Urothelium cell line (cell line): ENCODE measurements at regions not wholly inside any gene's neighbourhood (a gene's known extent, or its start where the extent isn't known, plus 50 kb on each side); places are given as distances from the start of the nearest gene placed in this dataset.
A peak's percentile ranks its signal among the peaks of the same experiment; 100 is the strongest.
"Not testable (repeated sequence)": the region's sequence is repeated elsewhere in the genome, so short reads cannot be mapped to it uniquely, and the experiment has no call there.

Source experiments
- DNase-seq: peaks from one replicate; pipeline ENCODE4 v3.0.0; 2011; ENCODE audit warnings: low spot score, mixed read lengths
- FAIRE-seq: peaks from 2 replicates; lab custom pipeline; 2011; peaks lifted over from hg19 to GRCh38; lab: Jason Lieb, UNC

DNA sequence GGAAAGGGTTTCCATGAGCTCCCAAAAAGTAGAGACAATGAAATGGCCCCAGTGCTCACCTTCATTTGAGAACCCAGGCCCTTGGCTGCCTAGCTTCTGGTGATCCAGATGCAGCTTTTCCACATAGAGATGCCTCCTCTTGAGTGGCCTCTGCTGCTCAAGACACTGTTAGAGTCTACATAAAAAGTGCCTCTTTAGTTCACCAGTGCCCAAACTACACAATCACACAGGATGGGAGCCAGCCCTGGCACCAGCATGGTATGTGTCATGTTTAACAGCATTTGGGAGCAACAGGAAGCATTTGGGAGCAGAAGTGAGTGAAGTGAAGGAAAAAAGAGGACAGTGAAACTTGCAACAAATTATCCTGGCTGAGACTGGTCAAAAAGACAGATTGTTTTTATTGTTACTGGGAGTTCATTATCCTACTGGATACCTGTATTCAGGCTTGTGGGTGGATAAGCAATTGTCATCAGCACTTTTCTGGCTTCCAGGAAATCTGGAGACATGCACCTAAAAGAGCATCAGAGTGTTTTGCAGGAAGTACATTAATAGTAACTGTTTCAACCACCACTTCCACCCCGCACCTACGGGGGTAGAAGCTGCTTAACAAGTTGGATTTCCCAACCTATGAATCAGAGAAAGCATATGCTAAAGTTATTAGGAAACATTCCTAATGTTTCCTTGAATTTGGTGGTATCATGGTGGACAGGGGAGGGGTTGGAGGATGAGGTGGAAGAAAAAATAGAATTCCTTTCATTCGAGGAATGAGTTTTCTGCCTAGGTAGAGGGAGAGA is 416.2 kb downstream of the IGSF11 start:
- no peak for DNase-seq
- FAIRE-seq = no peak

DNA sequence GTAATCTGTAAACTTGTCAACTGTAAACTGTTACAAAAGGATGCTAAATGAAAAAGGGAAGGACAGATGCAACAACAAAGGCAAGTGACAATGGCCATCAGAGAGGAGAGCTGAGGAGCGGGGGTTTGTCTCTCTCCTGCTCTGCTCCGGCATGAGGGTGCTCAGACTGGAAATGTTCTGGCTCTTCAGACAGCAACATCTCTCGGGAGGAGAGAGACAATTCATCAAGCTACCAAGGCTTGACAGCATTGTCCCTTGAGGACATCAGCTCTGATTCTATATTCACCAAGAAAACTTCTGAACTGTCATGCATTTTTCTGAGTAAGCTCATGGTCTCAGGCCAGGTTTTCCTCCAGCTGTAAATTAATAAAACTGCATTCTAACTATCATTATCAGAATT is 408.2 kb downstream of the IGSF11 start:
- FAIRE-seq = no peak

DNA sequence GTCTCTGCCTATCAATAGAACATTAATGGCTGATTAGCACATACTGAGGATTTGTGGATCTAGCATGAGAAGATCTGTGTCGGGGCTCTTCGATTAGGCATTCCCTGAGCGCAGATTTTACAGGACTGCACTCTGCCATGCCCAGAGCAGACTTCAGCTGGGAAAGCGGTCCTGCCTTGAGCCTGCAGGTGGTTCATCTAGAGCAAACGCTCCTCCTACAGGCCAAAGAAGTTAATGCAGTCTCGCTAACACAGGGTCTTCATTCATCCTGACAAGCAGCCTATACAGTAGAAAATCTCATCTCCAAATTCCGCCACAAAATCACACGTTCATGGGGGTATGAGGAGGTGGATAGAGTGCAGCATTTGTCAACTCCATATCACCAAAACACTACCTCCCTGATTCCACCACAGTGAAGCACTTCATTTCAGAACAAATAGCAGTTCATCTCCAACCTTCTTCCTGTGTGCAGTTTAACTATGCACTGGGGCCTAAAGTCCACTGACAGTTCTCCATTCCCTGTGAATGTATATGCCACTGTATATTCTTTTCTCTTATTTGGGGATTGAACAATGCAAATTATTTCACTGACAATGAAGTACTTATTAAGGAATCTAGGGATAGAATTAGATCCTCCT is 405.8 kb downstream of the IGSF11 start:
- peak; percentile 80 for DNase-seq
- FAIRE-seq = peak; percentile 17

More for the DNA sequence above, 408.2 kb downstream of the IGSF11 start:
- DNase-seq = no peak

DNA sequence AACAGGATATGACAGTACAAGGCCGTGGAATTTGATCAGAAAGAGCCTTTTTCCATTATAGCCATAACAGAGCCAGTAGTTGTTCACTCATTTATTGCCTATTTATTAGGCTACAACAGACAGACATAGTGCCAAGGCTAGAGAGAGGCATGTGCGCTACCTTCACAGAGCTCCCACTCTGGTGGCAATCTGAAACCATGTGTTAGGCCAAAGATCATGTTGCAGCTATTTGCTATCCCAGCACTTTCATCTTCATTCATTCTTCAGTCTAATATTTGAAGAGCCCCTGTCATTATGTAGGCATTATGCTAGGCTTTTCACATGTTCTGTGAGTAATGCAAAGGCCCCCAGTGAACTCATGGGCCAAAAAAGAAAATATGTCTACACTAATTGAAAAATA is 404.8 kb downstream of the IGSF11 start:
- no peak for FAIRE-seq
- DNase-seq = no peak

DNA sequence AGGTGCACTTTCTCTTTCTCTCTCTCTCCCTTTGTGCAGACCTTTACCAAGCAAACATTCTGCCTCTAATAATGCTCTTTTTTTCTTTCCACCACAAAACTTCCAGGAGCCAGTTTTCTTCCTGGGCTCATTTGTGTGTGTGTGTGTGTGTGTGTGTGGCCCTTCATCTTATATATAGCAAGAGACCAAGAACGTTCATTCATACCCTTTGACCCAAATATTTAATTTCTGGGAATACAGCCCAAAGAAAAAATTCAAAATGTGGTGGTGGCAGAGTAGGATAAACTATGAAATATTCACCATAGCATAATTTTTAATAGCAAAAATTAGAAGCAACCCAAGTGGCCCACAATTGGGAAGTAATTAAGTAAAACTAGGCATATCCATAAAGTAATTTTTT is 398.9 kb downstream of the IGSF11 start:
- FAIRE-seq = no peak
- DNase-seq = no peak

DNA sequence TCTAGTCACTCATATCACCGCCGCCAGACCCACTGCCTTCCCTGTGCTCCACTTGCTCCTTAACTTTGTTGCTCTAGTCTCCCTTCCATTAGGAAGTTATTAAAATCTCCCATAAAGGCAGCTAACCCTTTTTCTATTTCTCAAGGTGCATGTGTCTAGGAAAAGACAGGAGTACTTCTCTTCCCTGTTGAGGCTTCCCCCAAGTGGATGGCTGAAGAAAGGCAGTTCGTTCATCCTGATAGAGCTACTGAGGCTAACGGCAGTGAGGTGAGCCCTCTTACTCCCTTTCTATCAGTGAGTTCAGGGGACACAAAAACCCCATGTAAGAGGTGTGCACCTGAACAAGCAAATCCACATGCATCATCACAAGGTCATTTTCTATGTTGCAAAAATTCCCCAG is 397.8 kb downstream of the IGSF11 start:
- DNase-seq = peak; percentile 21
- no peak for FAIRE-seq

DNA sequence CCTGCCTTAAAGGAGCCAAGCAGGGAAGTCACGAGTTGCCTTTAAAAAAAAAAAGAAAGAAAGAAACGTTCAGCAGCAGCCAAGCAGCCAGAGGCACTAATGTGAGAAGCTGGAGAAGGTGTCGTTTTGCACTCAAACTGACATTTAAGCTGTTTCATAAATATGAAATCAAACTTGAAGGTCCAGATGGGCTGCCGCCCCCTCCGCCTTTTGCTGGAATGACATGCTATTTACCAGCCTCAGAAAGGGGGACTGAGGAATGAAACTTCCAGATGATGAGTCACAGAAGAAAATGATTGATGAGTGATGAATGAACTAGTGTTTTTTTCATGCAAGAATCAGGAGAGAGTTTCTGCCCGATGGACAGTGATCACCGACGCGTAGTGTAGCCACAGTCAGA is 396.8 kb downstream of the IGSF11 start:
- DNase-seq (peak; percentile 33), FAIRE-seq (no peak)

DNA sequence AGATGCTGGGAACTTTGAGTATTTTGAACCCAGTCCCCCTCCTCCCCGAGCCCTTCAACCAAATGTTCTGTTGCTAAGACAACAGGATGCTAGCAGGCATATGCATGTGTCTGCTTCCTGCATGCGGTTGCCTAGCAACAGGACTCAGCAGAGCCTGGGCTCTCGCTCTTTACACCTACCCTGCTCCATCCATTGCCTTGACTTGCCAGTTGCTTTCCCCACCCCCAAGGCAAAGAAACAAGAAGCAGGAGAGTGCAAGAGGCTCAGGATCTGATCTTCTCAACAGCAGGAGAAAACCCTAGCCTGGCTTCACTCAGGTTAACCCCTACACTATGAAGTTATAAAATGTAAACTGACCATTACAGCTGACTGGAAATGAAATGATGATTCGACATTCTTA is 393.0 kb downstream of the IGSF11 start:
- no peak for FAIRE-seq
- DNase-seq = no peak

DNA sequence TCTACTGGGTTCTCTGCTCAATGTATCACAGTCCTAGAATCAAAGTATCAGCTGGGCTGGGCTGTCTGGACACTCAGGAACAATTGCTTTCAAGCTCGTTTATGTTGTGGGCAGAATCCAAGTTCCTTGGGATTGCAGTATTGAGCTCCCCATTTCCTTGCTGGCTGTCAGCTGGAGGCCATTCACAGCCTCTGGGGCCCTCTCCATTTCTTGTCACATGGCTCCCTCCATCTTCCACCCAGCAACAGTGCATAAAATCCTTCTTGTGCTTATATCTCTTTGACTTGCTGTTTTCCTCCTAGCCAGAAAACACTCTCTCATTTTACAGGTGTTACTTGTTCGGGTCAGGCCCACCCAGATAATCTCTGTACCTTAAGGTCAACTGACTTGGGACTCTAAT is 363.5 kb downstream of the IGSF11 start:
- no peak for DNase-seq
- FAIRE-seq = no peak

DNA sequence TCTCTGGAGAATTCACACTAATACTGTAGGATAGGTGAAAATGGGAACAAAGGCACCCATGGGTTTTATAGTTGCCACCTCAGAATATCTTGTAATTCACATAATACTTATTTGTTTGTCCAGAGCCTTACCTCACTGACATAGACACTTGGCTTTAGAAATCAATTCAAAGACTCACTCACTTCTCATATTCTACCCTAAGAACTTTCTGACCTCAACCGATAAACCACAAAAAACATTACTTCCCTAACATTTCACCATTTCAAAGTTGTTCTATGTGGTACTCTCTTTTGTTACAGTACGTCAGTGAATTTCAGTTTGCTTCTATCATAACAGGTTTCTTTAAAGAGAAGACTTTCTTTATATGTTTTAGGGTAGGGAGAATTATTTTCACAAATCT is 359.3 kb downstream of the IGSF11 start:
- FAIRE-seq (peak; percentile 23), DNase-seq (no peak)

DNA sequence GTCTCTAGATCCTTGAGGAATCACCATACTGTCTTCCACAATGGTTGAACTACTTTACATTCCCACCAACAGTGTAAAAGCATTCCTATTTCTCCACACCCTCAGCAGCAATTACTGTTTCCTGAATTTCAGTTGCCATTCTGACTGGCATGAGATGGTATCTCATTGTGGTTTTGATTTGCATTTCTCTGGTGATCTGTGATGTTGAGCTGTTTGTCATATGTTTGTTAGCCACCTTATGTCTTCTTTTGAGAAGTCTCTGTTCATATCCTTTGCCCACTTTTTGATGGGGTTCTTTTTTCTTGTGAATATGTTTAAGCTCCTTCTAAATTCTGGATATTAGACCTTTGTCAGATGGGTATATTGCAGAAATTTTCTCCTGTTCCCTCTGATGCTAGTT is 356.0 kb downstream of the IGSF11 start:
- not testable (repeated sequence) for DNase-seq, FAIRE-seq

DNA sequence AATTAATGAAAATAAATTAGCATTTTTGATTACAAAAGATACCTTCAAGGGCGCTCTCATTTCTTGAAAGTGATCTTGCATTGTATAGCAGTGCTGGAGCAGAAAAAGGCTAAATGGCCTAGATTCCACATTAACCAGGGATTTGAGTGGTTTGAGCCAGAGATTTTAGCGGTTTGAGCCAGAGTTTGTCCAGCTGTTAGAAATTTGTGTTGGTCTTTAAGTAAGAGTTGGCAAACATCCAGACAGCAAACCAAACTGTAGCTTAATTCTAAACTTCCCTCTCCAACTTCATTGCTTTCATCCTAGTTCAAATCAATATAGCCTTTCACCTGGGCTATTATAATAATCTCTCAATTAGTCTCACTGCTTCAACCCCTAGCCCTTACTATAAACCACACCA is 351.7 kb downstream of the IGSF11 start:
- FAIRE-seq = no peak
- DNase-seq = no peak

DNA sequence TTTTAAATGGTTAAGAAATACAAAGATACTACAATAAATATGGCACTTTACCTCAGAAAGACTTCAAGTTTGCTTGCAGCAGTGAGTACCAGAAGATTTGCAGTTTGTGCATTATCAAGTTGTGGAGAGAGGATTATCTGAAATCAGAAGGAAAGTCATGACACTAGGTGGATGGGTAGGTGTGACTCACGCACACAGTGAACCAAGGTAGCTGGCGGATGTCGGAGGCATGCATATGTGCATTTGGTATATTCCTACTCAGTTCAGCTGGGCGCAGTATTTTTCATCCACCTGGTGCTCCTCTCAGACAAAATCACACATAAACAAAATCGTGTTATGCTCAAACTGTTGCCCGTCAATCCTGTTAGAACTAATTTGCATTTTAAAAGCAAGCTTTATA is 351.0 kb downstream of the IGSF11 start:
- no peak for DNase-seq
- no peak for FAIRE-seq

DNA sequence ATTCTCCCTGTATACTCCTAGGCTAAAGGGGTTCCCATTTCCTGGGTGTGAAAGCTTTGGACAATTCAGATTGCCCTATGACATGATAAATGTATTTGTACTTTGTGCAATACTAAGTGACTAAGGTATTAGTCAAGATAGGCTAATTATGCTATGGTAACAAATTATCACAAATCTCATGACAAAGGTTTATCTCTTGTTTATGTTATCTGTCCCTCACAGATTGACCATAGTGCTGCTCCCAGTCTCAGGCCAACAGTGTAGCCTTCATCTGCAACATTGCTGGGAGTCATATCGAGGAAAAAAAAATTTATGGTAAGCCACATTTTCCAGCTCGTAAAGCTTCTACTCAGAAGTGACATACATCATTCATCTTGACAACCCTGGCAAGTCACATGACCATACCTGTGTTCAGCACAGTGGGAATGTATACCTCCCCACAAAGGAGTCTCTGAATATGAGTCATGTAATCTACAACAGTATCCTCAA is 346.2 kb downstream of the IGSF11 start:
- DNase-seq (no peak), FAIRE-seq (no peak)

DNA sequence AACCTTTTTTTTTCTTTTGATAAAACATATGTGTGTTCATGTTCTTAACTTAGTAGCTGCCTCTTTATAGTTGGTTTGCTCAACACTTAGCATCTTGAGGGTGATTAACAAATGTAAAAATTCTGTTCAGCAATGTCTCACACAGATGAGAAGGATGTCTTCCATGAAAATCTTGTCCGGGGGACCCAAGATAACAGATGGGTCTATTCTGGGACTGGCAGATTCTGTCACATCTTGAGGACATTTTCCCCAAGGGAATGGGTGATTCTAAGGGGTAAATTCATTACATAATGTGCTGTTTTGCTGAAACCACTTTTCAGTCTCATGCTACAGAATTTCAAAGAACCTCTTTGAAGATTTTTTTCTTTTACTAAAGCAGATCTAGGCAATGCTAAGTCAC is 342.2 kb downstream of the IGSF11 start:
- FAIRE-seq (no peak), DNase-seq (no peak)

DNA sequence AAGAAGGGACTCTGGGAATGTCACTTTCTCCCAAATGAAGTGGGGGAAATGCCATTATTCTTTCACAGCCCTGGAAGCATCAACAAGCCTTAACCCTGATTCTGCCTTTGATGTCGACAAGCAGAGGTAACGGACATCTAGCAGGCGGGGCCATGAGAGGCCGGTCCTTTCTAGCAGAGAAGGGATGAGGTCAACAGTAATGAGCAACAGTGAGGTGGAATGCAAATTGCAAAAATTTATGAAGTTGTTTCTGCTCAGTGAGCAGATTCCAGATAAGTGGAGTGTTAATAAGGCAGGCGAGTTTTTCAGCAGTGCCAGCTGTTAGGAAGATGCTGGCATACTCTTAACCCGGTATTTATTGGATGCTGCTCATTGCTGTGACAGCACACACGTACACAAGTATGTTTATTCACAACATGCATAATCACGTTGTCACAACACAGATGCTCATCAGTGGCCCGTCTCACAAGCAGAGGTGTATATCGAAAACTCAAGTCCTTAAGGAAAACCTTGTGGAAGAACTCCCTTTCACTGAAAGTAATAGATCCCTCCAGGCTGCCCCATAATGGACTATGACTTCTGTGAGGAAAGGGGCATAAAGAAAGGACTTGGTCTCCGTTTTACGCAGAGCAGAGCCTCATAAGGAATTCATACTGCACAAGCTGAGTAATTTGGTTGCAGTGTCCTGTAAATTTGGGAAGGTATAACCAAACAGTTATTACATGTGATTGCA is 329.0 kb downstream of the IGSF11 start:
- DNase-seq (no peak), FAIRE-seq (no peak)

DNA sequence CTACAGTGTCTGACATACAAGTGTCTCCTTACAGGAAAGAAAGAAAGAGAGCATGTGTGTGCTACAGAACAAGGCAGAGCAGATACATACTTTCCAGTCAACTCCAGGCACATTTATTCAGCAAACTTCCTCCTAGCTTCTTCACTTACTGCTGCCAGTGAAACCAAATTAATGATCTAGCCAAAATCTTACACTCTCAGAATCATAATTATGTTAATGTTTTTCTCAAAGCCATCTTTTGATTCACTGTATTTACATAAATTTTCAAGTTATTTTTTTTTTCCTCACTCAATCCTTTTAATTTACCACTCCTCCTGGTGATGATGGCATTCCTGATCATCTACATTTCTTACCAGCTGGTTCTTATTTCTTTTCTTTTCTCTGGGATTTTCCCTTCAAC is 326.7 kb downstream of the IGSF11 start:
- DNase-seq (no peak), FAIRE-seq (no peak)

DNA sequence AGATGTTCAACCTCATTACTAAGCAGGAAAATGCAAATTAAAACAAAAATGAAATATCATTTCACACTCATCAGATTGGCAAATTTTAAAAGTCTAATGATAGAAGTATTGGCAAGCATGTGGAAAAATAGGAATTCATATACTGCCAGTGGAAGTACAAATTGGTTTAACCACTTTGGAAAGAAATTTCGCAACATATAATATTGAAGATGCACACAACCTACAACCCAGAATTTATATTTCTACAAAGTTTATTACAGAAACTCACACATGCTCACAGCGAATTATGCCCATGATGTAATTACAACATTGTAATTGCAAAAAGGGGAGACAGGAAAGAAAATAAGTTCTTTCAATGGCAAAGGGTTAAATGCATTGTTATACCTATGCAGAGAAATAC is 324.1 kb downstream of the IGSF11 start:
- FAIRE-seq (no peak), DNase-seq (no peak)

DNA sequence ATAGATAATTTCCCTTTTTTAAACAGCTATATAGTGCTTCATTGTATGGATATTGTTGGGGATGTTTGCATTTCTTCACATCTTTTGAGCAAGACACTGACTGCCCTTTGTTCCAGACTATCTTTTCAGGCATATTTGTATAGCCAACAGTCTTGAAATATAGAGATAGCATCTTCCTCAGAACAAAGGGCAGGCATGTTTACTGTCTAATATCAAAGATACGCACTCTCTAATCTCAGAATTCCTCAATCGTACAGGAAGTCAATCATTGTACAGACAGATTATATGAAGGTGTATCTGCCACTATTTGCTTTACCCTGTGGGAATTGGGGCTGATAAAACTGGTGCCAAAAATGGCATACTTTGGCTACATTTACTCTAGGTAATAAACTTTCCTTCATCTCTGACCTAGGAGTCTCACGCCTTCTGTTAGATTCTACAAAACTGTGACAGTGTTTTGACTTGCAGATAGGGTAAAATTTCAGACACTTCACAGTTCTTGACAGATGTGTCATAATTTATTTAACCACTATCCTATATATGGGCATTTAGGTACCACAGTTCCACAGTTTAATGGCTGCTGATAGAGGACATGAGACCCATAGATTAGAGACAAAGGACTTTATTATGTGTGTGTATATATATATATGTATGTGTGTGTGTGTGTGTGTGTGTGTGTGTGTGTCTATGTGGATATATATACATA is 321.0 kb downstream of the IGSF11 start:
- FAIRE-seq (no peak), DNase-seq (no peak)

DNA sequence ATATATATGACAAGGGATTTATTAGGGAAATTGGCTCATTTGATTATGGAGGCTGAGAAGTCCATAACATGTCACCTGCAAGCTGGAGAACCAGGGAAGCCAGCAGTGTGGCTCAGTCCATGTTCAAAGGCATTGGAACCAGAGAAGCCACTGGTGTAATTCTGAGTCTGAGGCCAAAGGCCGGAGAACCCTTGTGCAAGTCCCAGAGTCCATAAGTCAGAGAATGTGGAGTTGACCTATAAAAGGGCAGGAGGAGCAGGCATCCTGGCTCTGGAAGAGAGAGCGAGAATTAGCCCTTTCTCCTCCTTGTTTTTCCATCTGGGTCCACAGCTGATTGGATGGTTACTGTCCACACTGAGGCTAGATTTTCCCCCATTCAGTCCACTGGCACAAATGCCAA is 319.8 kb downstream of the IGSF11 start:
- FAIRE-seq (no peak), DNase-seq (no peak)

DNA sequence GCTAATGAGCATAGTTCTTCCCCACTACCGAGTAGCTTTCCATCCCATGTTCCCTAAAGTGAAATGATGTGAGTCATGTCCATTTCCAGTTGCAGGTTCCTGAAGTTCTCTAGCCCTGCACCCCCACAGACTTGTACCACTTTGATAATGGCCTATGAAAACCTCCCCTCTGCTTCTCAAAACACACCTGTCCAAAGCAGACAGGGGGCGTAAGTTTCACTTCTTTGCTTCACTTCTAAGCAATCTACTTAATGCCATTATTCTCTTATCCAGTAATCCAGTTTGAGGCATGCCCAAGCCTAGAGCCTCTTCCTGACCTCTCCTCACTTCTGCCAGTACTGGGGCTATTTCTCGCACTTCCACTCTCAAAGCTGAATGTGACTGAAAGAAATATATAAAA is 305.1 kb downstream of the IGSF11 start:
- DNase-seq (no peak), FAIRE-seq (no peak)
